Smooth muscle cell (in vitro differentiated cells): ENCODE measurements at regions not wholly inside any gene's neighbourhood (a gene's known extent, or its start where the extent isn't known, plus 50 kb on each side); places are given as distances from the start of the nearest gene placed in this dataset.

ENCODE experiments used
- DNase-seq: peaks from one replicate; lab custom pipeline; 2025; ENCODE audit not compliant: unreplicated experiment; lab: John Stamatoyannopoulos, UW
- H2AFZ ChIP-seq: fragments of 200-600 bp; sonication (generic); 2 replicates; pipeline ENCODE4 v1.6.0; 2016; ENCODE audit warnings: antibody characterized with exemption, low read depth, mild to moderate bottlenecking
- H3F3A ChIP-seq: fragments of 200-600 bp; sonication (generic); 2 replicates; pipeline ENCODE4 v1.6.0; 2017; ENCODE audit warnings: antibody characterized with exemption, low read depth
- H3K27ac ChIP-seq: fragments of 200-600 bp; sonication (generic); 2 replicates; pipeline ENCODE4 v1.5.1; 2016; ENCODE audit warnings: low read depth, mild to moderate bottlenecking
- H3K27me3 ChIP-seq: fragments of 200-600 bp; sonication (generic); 2 replicates; pipeline ENCODE4 v1.6.1; 2016; ENCODE audit warnings: low read depth, mild to moderate bottlenecking
- H3K36me3 ChIP-seq: fragments of 200-600 bp; sonication (generic); 2 replicates; pipeline ENCODE4 v1.5.1; 2016; ENCODE audit warnings: low read depth
- H3K4me1 ChIP-seq: fragments of 200-600 bp; sonication (generic); 2 replicates; pipeline ENCODE4 v1.5.1; 2016; ENCODE audit warnings: low read depth
- H3K4me2 ChIP-seq: fragments of 200-600 bp; sonication (generic); 2 replicates; pipeline ENCODE4 v1.6.0; 2016; ENCODE audit warnings: mild to moderate bottlenecking
- H3K4me3 ChIP-seq: fragments of 200-600 bp; sonication (generic); 2 replicates; pipeline ENCODE4 v1.5.1; 2016; ENCODE audit warnings: mild to moderate bottlenecking
- H3K79me2 ChIP-seq: fragments of 200-600 bp; sonication (generic); 2 replicates; pipeline ENCODE4 v1.6.0; 2016; ENCODE audit warnings: low read depth, mild to moderate bottlenecking
- H3K9ac ChIP-seq: fragments of 200-600 bp; sonication (generic); 2 replicates; pipeline ENCODE4 v1.6.0; 2016; ENCODE audit warnings: low read depth
- H3K9me3 ChIP-seq: fragments of 200-600 bp; sonication (generic); replicated peaks from 2 replicates; pipeline ENCODE4 v1.5.1; 2016; ENCODE audit warnings: low read depth
- H4K20me1 ChIP-seq: fragments of 200-600 bp; sonication (generic); 2 replicates; pipeline ENCODE4 v1.6.0; 2016; ENCODE audit warnings: low read depth
- WGBS: methylation state at CpG from one replicate; pipeline ENCODE4 v1.1.7; 2016; ENCODE audit warnings: low lambda C conversion rate; 5-methylcytosine and 5-hydroxymethylcytosine counted together
- TF ChIP-seq, protein P1 (sequence below): fragments of 200-600 bp; sonication (generic); IDR thresholded peaks from 2 replicates; pipeline ENCODE4 v1.5.1; 2017; ENCODE audit warnings: borderline replicate concordance, mild to moderate bottlenecking, antibody characterized with exemption; ENCODE audit not compliant: insufficient read depth, poor library complexity, severe bottlenecking

DNA sequence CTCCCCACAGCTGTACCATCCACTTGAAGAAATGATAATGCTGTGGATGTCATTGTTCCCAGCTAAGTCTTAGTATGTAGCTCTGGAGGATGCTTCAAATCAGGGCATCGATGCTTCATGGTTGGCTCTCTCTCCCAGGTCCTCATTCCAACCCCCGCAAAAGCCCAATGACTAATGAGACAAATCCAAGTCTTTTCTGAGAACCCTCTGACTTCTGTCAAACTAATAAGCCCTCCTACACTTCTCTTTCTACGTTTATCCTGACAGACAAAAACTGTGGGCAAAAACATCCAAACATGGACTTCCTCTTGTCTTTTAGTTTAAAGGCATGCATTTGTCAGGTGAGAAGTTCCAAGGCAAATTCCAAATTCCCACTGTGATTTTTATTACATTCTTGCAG lies 260.4 kb upstream of the TAC1 start:
- H3K79me2 ChIP-seq = no peaks in the 10 kb centered on the region

DNA sequence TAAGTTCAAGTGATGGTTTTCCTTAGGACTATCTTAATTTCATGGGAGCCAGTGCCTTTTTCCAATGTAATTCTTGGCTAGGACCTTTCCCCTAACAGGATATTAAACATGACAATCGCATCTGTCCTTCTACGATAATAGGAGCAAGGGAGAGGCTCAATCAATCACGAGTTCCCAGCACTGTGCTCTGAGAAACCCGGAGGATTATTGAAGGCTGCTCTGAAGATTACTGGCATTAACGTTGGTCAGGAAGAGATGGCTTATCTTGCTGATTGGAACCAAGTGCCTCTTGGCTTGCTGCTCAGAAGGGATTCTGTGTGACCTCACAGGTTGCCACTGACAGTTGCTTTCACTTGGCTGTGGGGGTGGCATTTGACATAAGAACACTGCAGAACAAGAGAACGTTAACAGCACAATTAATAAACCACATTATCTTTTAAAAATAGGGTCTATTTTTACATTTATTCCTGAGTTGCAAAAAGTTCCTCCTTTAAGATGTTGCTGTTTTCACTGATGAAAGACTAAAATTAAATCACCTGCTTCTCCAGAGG lies 252.1 kb upstream of the TAC1 start:
- TF ChIP-seq, protein P1, sequence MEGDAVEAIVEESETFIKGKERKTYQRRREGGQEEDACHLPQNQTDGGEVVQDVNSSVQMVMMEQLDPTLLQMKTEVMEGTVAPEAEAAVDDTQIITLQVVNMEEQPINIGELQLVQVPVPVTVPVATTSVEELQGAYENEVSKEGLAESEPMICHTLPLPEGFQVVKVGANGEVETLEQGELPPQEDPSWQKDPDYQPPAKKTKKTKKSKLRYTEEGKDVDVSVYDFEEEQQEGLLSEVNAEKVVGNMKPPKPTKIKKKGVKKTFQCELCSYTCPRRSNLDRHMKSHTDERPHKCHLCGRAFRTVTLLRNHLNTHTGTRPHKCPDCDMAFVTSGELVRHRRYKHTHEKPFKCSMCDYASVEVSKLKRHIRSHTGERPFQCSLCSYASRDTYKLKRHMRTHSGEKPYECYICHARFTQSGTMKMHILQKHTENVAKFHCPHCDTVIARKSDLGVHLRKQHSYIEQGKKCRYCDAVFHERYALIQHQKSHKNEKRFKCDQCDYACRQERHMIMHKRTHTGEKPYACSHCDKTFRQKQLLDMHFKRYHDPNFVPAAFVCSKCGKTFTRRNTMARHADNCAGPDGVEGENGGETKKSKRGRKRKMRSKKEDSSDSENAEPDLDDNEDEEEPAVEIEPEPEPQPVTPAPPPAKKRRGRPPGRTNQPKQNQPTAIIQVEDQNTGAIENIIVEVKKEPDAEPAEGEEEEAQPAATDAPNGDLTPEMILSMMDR = no peak
- WGBS = 20% methylated on average over 6 of the region's 6 CpGs
- H3K9ac ChIP-seq = no peak overlapping the region
- H3K27ac ChIP-seq = no peak overlapping the region
- H2AFZ ChIP-seq = no peak overlapping the region
- no peaks in the 10 kb centered on the region for H3F3A ChIP-seq
- no peaks in the 10 kb centered on the region for H4K20me1 ChIP-seq
- peaks cover 65% of the 10 kb centered on the region for H3K27me3 ChIP-seq
- no peaks in the 10 kb centered on the region for H3K36me3 ChIP-seq
- DNase-seq = no peak
- peaks cover 9% of the 10 kb centered on the region for H3K4me1 ChIP-seq
- H3K4me2 ChIP-seq = peak overlapping the region; percentile 10
- H3K79me2 ChIP-seq = no peaks in the 10 kb centered on the region
- no peaks in the 10 kb centered on the region for H3K9me3 ChIP-seq
- no peak overlapping the region for H3K4me3 ChIP-seq

More for the DNA sequence above, 260.4 kb upstream of the TAC1 start:
- no peaks in the 10 kb centered on the region for H3K9me3 ChIP-seq
- TF ChIP-seq, protein P1 = no peak
- H3K27me3 ChIP-seq = peaks cover 86% of the 10 kb centered on the region
- no peaks in the 10 kb centered on the region for H3F3A ChIP-seq
- H2AFZ ChIP-seq = no peak overlapping the region
- no peak overlapping the region for H3K27ac ChIP-seq
- H3K4me2 ChIP-seq = no peak overlapping the region
- H3K9ac ChIP-seq = no peak overlapping the region
- 32% methylated on average over 3 of the region's 3 CpGs for WGBS
- no peaks in the 10 kb centered on the region for H3K36me3 ChIP-seq
- no peak overlapping the region for H3K4me3 ChIP-seq
- no peak for DNase-seq
- H3K4me1 ChIP-seq = no peaks in the 10 kb centered on the region
- no peaks in the 10 kb centered on the region for H4K20me1 ChIP-seq

DNA sequence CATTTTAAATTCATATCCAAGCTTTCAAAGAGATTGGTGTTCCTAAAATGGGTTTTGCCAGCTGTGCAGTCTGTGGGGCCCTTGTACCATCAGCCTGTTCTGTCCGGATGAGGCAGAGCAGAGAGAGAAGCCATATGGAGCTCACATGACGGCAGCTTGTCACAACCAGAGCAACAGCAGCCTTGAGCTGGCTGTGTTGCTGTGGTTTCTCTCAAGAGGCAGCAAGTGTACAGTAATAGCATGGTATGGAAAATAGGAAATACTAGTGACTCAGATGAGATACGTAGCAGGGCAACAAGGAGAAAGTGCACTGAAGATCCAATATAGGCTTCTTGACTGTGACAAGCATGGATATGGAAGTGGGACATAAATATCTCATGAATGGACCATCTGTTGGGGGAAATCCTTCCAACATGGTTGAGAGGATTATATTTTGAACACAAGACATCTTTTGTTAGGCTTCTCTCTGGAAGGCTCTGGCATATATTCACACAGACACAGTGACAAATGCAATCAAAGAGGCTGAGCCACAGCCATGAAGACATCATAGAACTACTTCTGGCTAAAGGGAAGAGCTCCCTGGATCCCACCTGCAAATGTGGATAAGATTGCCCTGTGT lies 251.0 kb upstream of the TAC1 start:
- H3K79me2 ChIP-seq = no peaks in the 10 kb centered on the region
- peaks cover 9% of the 10 kb centered on the region for H3K4me1 ChIP-seq
- no peaks in the 10 kb centered on the region for H3K36me3 ChIP-seq
- peak; percentile 4 for DNase-seq
- H4K20me1 ChIP-seq = no peaks in the 10 kb centered on the region
- H3F3A ChIP-seq = no peaks in the 10 kb centered on the region
- no peak overlapping the region for H2AFZ ChIP-seq
- H3K27me3 ChIP-seq = peaks cover 61% of the 10 kb centered on the region
- H3K9me3 ChIP-seq = no peaks in the 10 kb centered on the region
- TF ChIP-seq, protein P1 = no peak
- no peak overlapping the region for H3K4me3 ChIP-seq
- H3K27ac ChIP-seq = peak overlapping the region; percentile 53
- 29% methylated on average over 3 of the region's 3 CpGs for WGBS
- no peak overlapping the region for H3K4me2 ChIP-seq
- H3K9ac ChIP-seq = no peak overlapping the region

DNA sequence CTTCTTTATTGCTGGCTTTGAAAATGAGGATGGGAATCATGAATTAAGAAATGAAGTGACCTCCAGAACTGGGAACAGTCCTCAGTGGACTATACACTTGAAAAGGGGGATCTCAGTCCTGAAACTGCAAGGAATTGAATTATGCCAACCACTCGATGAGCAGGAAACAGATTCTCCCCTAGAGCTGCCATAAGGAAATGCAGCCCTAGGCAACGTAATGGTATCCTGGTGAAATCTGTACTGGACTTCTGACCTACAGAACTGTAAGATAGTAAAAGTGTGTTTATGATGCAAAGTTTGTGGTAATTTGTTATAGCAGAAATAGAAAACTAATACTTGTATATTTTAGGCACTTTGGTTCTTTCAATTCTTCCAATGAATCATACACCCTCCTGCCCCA lies 236.4 kb upstream of the TAC1 start:
- TF ChIP-seq, protein P1 = no peak
- no peaks in the 10 kb centered on the region for H4K20me1 ChIP-seq
- no peaks in the 10 kb centered on the region for H3K9me3 ChIP-seq
- H3K4me2 ChIP-seq = no peak overlapping the region
- peaks cover 8% of the 10 kb centered on the region for H3K27me3 ChIP-seq
- H3K27ac ChIP-seq = no peak overlapping the region
- WGBS = 83% methylated on average over 2 of the region's 2 CpGs
- H3K9ac ChIP-seq = no peak overlapping the region
- no peak overlapping the region for H2AFZ ChIP-seq
- no peaks in the 10 kb centered on the region for H3K79me2 ChIP-seq
- H3F3A ChIP-seq = no peaks in the 10 kb centered on the region
- H3K4me1 ChIP-seq = no peaks in the 10 kb centered on the region
- no peaks in the 10 kb centered on the region for H3K36me3 ChIP-seq
- no peak for DNase-seq
- H3K4me3 ChIP-seq = no peak overlapping the region
